Epithelial cell of proximal tubule (primary cell): ENCODE measurements at regions not wholly inside any gene's neighbourhood (a gene's known extent, or its start where the extent isn't known, plus 50 kb on each side); places are given as distances from the start of the nearest gene placed in this dataset.

ENCODE experiments used
- DNase-seq: peaks from one replicate; pipeline ENCODE4 v3.0.0-alpha.2; 2011; ENCODE audit warnings: low read depth
- H3K4me3 ChIP-seq: 2 replicates; pipeline ENCODE4 v1.5.1; 2011; ENCODE audit warnings: low read depth, mild to moderate bottlenecking, low read length
- CTCF ChIP-seq: conservative IDR thresholded peaks from 2 replicates; pipeline ENCODE4 v1.5.1; 2012; ENCODE audit warnings: low read depth, mild to moderate bottlenecking, low read length

- H3K4me3 ChIP-seq: no peak overlapping the region
- DNase-seq: no peak
- TF ChIP-seq CTCF: no peak
Observed at GRCh38 chr22:48727454-48728058, 1100.1 kb downstream of the BRD1 start.

GRCh38 chr22:48724899-48725298 is 1102.8 kb downstream of the BRD1 start:
- no peak overlapping the region for H3K4me3 ChIP-seq
- DNase-seq: no peak
- no peak for TF ChIP-seq CTCF

GRCh38 chr22:48722661-48723060 is 1105.0 kb downstream of the BRD1 start:
- TF ChIP-seq CTCF: no peak
- no peak overlapping the region for H3K4me3 ChIP-seq
- no peak for DNase-seq

GRCh38 chr22:48721395-48721669 is 1106.3 kb downstream of the BRD1 start:
- DNase-seq: no peak
- H3K4me3 ChIP-seq: no peak overlapping the region
- no peak for TF ChIP-seq CTCF

GRCh38 chr22:48720662-48721394 is 1106.8 kb downstream of the BRD1 start:
- DNase-seq: no peak
- no peak overlapping the region for H3K4me3 ChIP-seq
- TF ChIP-seq CTCF: no peak

GRCh38 chr22:48719978-48720661 is 1107.6 kb downstream of the BRD1 start:
- no peak for TF ChIP-seq CTCF
- H3K4me3 ChIP-seq: no peak overlapping the region
- DNase-seq: no peak
